Heart left ventricle (tissue), 16 donors: ENCODE measurements at regions not wholly inside any gene's neighbourhood (a gene's known extent, or its start where the extent isn't known, plus 50 kb on each side); places are given as distances from the start of the nearest gene placed in this dataset.

Experiments
- ATAC-seq, 4 donors: fragments of 200-7000 bp; cut with Tn5 transposase; one replicate each; pipeline ENCODE4 v1.9.1; 2020 to 2022; ENCODE audit warnings: moderate library complexity in 4 of 4, mild to moderate bottlenecking in 3 of 4, moderate number of reproducible peaks in 1 of 4
- DNase-seq, 5 donors: peaks; one replicate each; pipeline ENCODE4 v3.0.0-alpha.2; 2020
- H3K27ac ChIP-seq, 12 donors: fragments of 200-600 bp; sonication (generic) in 4 of 12; one replicate each; pipeline versions ENCODE4 v1.5.0 to v1.8.0; 2016 to 2022; ENCODE audit warnings: mild to moderate bottlenecking in 2 of 12
- H3K27me3 ChIP-seq, 9 donors: fragments of 200-600 bp; sonication (generic) in 2 of 9; one replicate each; pipeline versions ENCODE4 v1.5.1 to v1.8.0; 2016 to 2022; ENCODE audit warnings: mild to moderate bottlenecking in 3 of 9
- H3K36me3 ChIP-seq, 9 donors: fragments of 200-600 bp; sonication (generic) in 2 of 9; one replicate each; pipeline versions ENCODE4 v1.5.0 to v1.8.0; 2018 to 2022; ENCODE audit warnings: mild to moderate bottlenecking in 2 of 9
- H3K4me1 ChIP-seq, 12 donors: fragments of 200-600 bp; sonication (generic) in 4 of 12; one replicate each; pipeline versions ENCODE4 v1.5.0 to v1.8.0; 2016 to 2022; ENCODE audit warnings: mild to moderate bottlenecking in 3 of 12
- H3K4me3 ChIP-seq, 12 donors: fragments of 200-600 bp; sonication (generic) in 4 of 12; one replicate each; pipeline versions ENCODE4 v1.5.0 to v1.8.0; 2017 to 2022; ENCODE audit warnings: mild to moderate bottlenecking in 9 of 12, moderate library complexity in 4 of 12
- H3K9me3 ChIP-seq, 12 donors: fragments of 200-600 bp; sonication (generic) in 4 of 12; one replicate each; pipeline versions ENCODE4 v1.5.0 to v1.8.0; 2016 to 2022; ENCODE audit warnings: mild to moderate bottlenecking in 1 of 12
- CTCF ChIP-seq, 12 donors: fragments of 200-600 bp; sonication (generic) in 4 of 12; IDR thresholded peaks; one replicate each; pipeline versions ENCODE4 v1.5.0 to v1.8.0; 2018 to 2022; ENCODE audit warnings: antibody characterized with exemption in 12 of 12, mild to moderate bottlenecking in 5 of 12
- POLR2A ChIP-seq, 2 donors: fragments of 450-650 bp; IDR thresholded peaks; one replicate each; pipeline ENCODE4 v1.6.1; 2017; ENCODE audit warnings: antibody characterized with exemption in 2 of 2, mild to moderate bottlenecking in 2 of 2, moderate library complexity in 2 of 2
- WGBS, 4 donors: extraction: QIAGEN DNeasy Blood & Tissue Kit in 2 of 4; methylation state at CpG; one replicate each; pipeline versions ENCODE4 v1.1.5 to v1.1.7; 2013 to 2018; 5-methylcytosine and 5-hydroxymethylcytosine counted together
- intact Hi-C, 10 donors: fragments of 100-400 bp; cut with DNase I; formaldehyde crosslinking; loops; one replicate each; pipeline versions ENCODE4 v1.11.1 to v1.14.2; 2022
- donor health status: ischemic (EF 13 %, LVEDD 7.1; RV severe dilation, severe dysfunction).
- donor health status: healthy with polysubstance abuse.
- donor health status: DM: no; HTN: yes; CAD: no.
- donor health status: DM: no; HTN: no; CAD: no.
- donor health status: ischemic (EF 25% LVEDD 6.9; RV normal size, moderate dysfunction).
- donor health status: ischemic (EF 25% LVEDD 5.7; RV mildly dilated, moderate dysfunction).
- donor health status: healthy.
- donor health status: DM: yes; HTN: yes; CAD: no.
- donor health status: ischemic (EF 35%, LVEDD 5.7; RV mildly dilated, moderate dysfunction).
- donor health status: nonischemic (EF 11% LVEDD 7.7; RV severe dilation, severe dysfunction).
- donor health status: DM: yes; HTN: yes; CAD: no.
- donor health status: PGD.
- donor health status: ischemic (EF 29% LVEDD 5.4; RV normal size, mild dysfunction).
- donor health status: nonischemic (EF 23%, LVEDD 6.1; RV moderate dilation, normal function).

DNA sequence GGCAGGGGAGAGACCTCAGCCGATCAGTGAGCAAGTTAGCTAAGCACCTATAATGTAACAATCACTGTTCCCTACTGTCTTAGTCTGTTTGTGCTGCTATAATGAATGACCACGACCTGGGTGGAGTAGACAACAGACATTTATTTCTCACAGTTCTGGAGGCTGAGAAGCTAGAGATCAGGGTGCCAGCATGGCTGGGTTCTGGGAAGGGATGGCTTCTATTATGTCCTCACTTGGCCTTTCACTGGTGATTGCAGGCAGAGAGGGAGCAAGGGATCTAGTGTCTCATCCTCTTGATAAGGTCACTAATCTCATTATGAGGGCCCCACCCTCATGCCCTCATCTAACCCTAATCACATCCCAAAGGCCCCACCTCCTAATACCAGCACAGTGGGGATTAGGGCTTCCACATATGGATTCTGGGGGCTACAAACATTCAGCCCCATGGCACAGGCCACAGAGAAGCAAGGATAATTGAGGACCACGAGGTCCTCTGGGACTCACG is 162.5 kb downstream of the CD83 start:
- DNase-seq (no peak), ATAC-seq (no peak)
- H3K27me3 ChIP-seq: no peaks in the 10 kb centered on the region
- peaks cover 0 to 37% (median 11%) of the 10 kb centered on the region in 12 donors for H3K4me1 ChIP-seq
- no peaks in the 10 kb centered on the region for H3K36me3 ChIP-seq
- peaks cover 0 to 11% (median 0%) of the 10 kb centered on the region in 12 donors for H3K9me3 ChIP-seq
- no peak overlapping the region for H3K4me3 ChIP-seq
- H3K27ac ChIP-seq: no peak overlapping the region
- intact Hi-C loops: loop anchor here in 1 of 10 donors (10.0 kb wide), 1 partner anchor 305 kb away; no protein-coding TSS in a partner anchor
- TF ChIP-seq CTCF (IDR thresholded peaks at IDR 0.05) (no peak), POLR2A (IDR thresholded peaks at IDR 0.05) (no peak)
- WGBS, 4 donors: 88 to 95% (median 93%) methylated on average over 4 of the region's 4 CpGs

DNA sequence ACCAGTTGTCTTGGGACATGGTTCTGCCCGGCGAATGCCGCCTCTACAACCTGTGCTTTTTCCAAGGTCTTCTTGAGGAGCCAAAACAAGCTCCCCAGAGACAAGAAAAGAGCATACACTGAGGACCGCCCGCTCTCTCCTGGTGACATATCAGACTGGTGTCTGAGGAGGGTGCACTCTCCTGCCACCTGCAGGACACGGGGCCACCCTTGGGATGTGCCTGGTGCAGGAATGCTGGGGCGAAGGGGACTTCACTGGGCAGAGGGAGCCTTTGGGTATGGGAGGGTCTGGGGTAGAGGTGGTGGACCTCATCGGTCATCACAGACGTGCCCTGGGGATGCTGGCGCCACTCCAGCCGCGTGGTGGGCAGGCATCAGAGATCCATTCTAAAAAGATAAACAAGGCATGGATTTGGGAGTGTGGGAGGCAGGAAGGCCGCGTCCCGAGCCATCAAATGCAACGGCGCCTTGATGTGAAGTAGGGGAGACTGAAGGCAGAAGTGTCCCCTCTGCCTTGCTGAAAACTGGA is 163.3 kb downstream of the CD83 start:
- WGBS, 4 donors: 94 to 97% (median 95%) methylated on average over 15 to 17 of the region's 17 CpGs
- Histone ChIP-seq H3K36me3 (no peaks in the 10 kb centered on the region), H3K27ac (no peak overlapping the region), H3K27me3 (no peaks in the 10 kb centered on the region), H3K4me3 (no peak overlapping the region), H3K9me3 (peaks cover 0 to 11% (median 0%) of the 10 kb centered on the region in 12 donors), H3K4me1 (peaks cover 0 to 29% (median 8%) of the 10 kb centered on the region in 12 donors)
- ATAC-seq: no peak
- TF ChIP-seq POLR2A (IDR thresholded peaks at IDR 0.05) (no peak), CTCF (IDR thresholded peaks at IDR 0.05) (no peak)
- intact Hi-C loops: loop anchor here in 1 of 10 donors (10.0 kb wide), 1 partner anchor 304 kb away; no protein-coding TSS in a partner anchor
- no peak for DNase-seq

- H3K27me3 ChIP-seq: no peaks in the 10 kb centered on the region
- peaks cover 0 to 11% (median 0%) of the 10 kb centered on the region in 12 donors for H3K9me3 ChIP-seq
- intact Hi-C loops: loop anchor here in 1 of 10 donors (10.0 kb wide), 1 partner anchor 303 kb away; no protein-coding TSS in a partner anchor
- no peak overlapping the region for H3K4me3 ChIP-seq
- ATAC-seq (no peak), DNase-seq (no peak)
- 93 to 97% (median 96%) methylated on average over 25 of the region's 25 CpGs for WGBS, 4 donors
- H3K36me3 ChIP-seq: no peaks in the 10 kb centered on the region
- TF ChIP-seq POLR2A (IDR thresholded peaks at IDR 0.05) (no peak), CTCF (IDR thresholded peaks at IDR 0.05) (no peak)
- no peak overlapping the region for H3K27ac ChIP-seq
- peaks cover 0 to 20% (median 4%) of the 10 kb centered on the region in 12 donors for H3K4me1 ChIP-seq
Observed at GRCh38 chr6:14281811-14282660, 164.5 kb downstream of the CD83 start.
